A549 (cell line): ENCODE measurements at regions not wholly inside any gene's neighbourhood (a gene's known extent, or its start where the extent isn't known, plus 50 kb on each side); places are given as distances from the start of the nearest gene placed in this dataset.

ENCODE experiments used
- ATAC-seq, 2 experiments: fragments of 200-7000 bp in 1 of 2; fragments of >200 bp in 1 of 2; cut with Nextera tagmentation in 1 of 2; cut with Tn5 transposase in 1 of 2; 3 replicates each; pipeline versions ENCODE4 v1.8.0 to v1.9.1; 2018 to 2020; ENCODE audit warnings: mild to moderate bottlenecking in 1 of 2, moderate library complexity in 1 of 2
- CTCF ChIA-PET: fragments of 300-600 bp; sonication (Branson Sonifier 250); formaldehyde crosslinking; extraction: SDS; loops from one replicate; lab custom pipeline; 2021; ENCODE audit warnings: antibody characterized with exemption, inconsistent platforms; lab: Yijun Ruan, JAX
- POLR2A ChIA-PET: fragments of 350-600 bp; formaldehyde crosslinking; extraction: SDS; loops from one replicate; lab custom pipeline; 2021; ENCODE audit warnings: antibody characterized with exemption, inconsistent platforms; lab: Yijun Ruan, JAX
- DNase-seq, 2 experiments: peaks; one replicate each; pipeline versions ENCODE4 v3.0.0 to v3.0.0-alpha.2; 2011 to 2016; ENCODE audit warnings: low read depth in 1 of 2, low spot score in 1 of 2
- FAIRE-seq: peaks from 2 replicates; lab custom pipeline; 2011; peaks lifted over from hg19 to GRCh38; lab: Jason Lieb, UNC
- H3K27ac ChIP-seq, 2 experiments: fragments of >200 bp; sonication (Bioruptor Twin); formaldehyde crosslinking; 3 replicates each; pipeline ENCODE4 v1.5.1; 2016 to 2017
- H3K4me1 ChIP-seq: fragments of >200 bp; sonication (Bioruptor Twin); formaldehyde crosslinking; 3 replicates; pipeline ENCODE4 v1.6.1; 2016
- H3K4me2 ChIP-seq: fragments of >200 bp; sonication (Bioruptor Twin); formaldehyde crosslinking; 3 replicates; pipeline ENCODE4 v1.6.1; 2016
- H3K4me3 ChIP-seq: fragments of >200 bp; sonication (Bioruptor Twin); formaldehyde crosslinking; 3 replicates; pipeline ENCODE4 v1.5.1; 2016
- H3K9me3 ChIP-seq: fragments of >200 bp; sonication (Bioruptor Twin); formaldehyde crosslinking; 3 replicates; pipeline ENCODE4 v1.6.1; 2016
- CBX2 ChIP-seq: fragments of 200-600 bp; sonication (generic); IDR thresholded peaks from 2 replicates; pipeline ENCODE4 v1.6.1; 2016; ENCODE audit warnings: low read depth, mild to moderate bottlenecking, borderline replicate concordance
- CBX8 ChIP-seq: fragments of 200-600 bp; sonication (generic); IDR thresholded peaks from 2 replicates; pipeline ENCODE4 v1.6.1; 2016
- CEBPB ChIP-seq, 2 experiments: fragments of >200 bp in 1 of 2; sonication (Bioruptor Twin) in 1 of 2; formaldehyde crosslinking in 1 of 2; IDR thresholded peaks; 2 replicates each; pipeline ENCODE4 v1.6.1; 2012 to 2016
- EHF ChIP-seq: fragments of 250-450 bp; sonication (Bioruptor Pico); IDR thresholded peaks from 2 replicates; pipeline ENCODE4 v1.5.0; 2020; ENCODE audit warnings: mild to moderate bottlenecking
- EHMT2 ChIP-seq: fragments of 200-600 bp; sonication (generic); IDR thresholded peaks from 2 replicates; pipeline ENCODE4 v1.6.1; 2016; ENCODE audit warnings: antibody characterized with exemption, low read depth, mild to moderate bottlenecking, moderate library complexity
- FOSB ChIP-seq: fragments of 250-450 bp; sonication (Bioruptor Pico); IDR thresholded peaks from 2 replicates; pipeline ENCODE4 v1.5.0; 2020; ENCODE audit warnings: mild to moderate bottlenecking, moderate library complexity
- FOSL2 ChIP-seq, 2 experiments: fragments of 450-650 bp in 1 of 2; fragments of >200 bp in 1 of 2; sonication (Bioruptor Twin) in 1 of 2; formaldehyde crosslinking; IDR thresholded peaks; 2 replicates each; pipeline versions ENCODE4 v1.5.0 to v1.6.1; 2016 to 2020; ENCODE audit warnings: mild to moderate bottlenecking in 1 of 2, moderate library complexity in 1 of 2
- FOXS1 ChIP-seq: fragments of 250-450 bp; sonication (Bioruptor Pico); IDR thresholded peaks from 2 replicates; pipeline ENCODE4 v1.5.0; 2020; ENCODE audit warnings: mild to moderate bottlenecking, moderate library complexity
- HOXB13 ChIP-seq: fragments of 250-450 bp; sonication (Bioruptor Pico); IDR thresholded peaks from 2 replicates; pipeline ENCODE4 v1.5.0; 2020; ENCODE audit warnings: low read depth, mild to moderate bottlenecking, moderate library complexity
- KDM1A ChIP-seq: fragments of 200-600 bp; sonication (generic); IDR thresholded peaks from 2 replicates; pipeline ENCODE4 v1.6.1; 2016; ENCODE audit warnings: low read depth, mild to moderate bottlenecking
- KDM5A ChIP-seq: fragments of 200-600 bp; sonication (generic); IDR thresholded peaks from 2 replicates; pipeline ENCODE4 v1.6.1; 2016; ENCODE audit warnings: antibody characterized with exemption, mild to moderate bottlenecking
- MAZ ChIP-seq: fragments of 150-350 bp; IDR thresholded peaks from 2 replicates; pipeline ENCODE4 v1.6.1; 2014; ENCODE audit warnings: antibody characterized with exemption, low read depth, low read length, borderline replicate concordance
- MYC ChIP-seq: IDR thresholded peaks from 2 replicates; pipeline ENCODE4 v1.6.1; 2012; ENCODE audit warnings: mild to moderate bottlenecking, inconsistent platforms, low read length, improper control_type of control experiment, borderline replicate concordance
- NPAS2 ChIP-seq: fragments of 250-450 bp; sonication (Bioruptor Pico); IDR thresholded peaks from 2 replicates; pipeline ENCODE4 v1.8.0; 2022; ENCODE audit warnings: mild to moderate bottlenecking, moderate library complexity, borderline replicate concordance
- PHF8 ChIP-seq: fragments of 200-600 bp; sonication (generic); IDR thresholded peaks from 2 replicates; pipeline ENCODE4 v1.6.1; 2016; ENCODE audit warnings: low read depth, mild to moderate bottlenecking, antibody characterized with exemption, moderate library complexity, borderline replicate concordance
- RAD21 ChIP-seq, 2 experiments: fragments of >200 bp in 1 of 2; sonication (Bioruptor Twin) in 1 of 2; formaldehyde crosslinking in 1 of 2; IDR thresholded peaks in 1 of 2; conservative IDR thresholded peaks in 1 of 2; 2 replicates in 1 of 2; 3 replicates in 1 of 2; pipeline ENCODE4 v1.6.1; 2012 to 2018; ENCODE audit warnings: inconsistent platforms in 1 of 2
- SMC3 ChIP-seq: fragments of >200 bp; sonication (Bioruptor Twin); formaldehyde crosslinking; IDR thresholded peaks from 3 replicates; pipeline ENCODE4 v1.6.1; 2018; ENCODE audit warnings: inconsistent platforms
- SREBF2 ChIP-seq: fragments of 450-650 bp; IDR thresholded peaks from 2 replicates; pipeline ENCODE4 v1.6.1; 2014; ENCODE audit warnings: mild to moderate bottlenecking, moderate library complexity
- ZC3H11A ChIP-seq: fragments of 450-650 bp; IDR thresholded peaks from 2 replicates; pipeline ENCODE4 v1.6.1; 2014; ENCODE audit warnings: antibody characterized with exemption, mild to moderate bottlenecking
- ZSCAN20 ChIP-seq: fragments of 250-450 bp; sonication (Bioruptor Pico); IDR thresholded peaks from 2 replicates; pipeline ENCODE4 v1.8.0; 2022; ENCODE audit warnings: mild to moderate bottlenecking, moderate library complexity
- WGBS: methylation state at CpG from one replicate; pipeline ENCODE4 v1.1.6; 2017; ENCODE audit errors: missing lambda C conversion rate; 5-methylcytosine and 5-hydroxymethylcytosine counted together
- TF ChIP-seq, protein P1 (sequence below): fragments of 200-600 bp; sonication (generic); IDR thresholded peaks from 2 replicates; pipeline ENCODE4 v1.6.1; 2016; ENCODE audit warnings: antibody characterized with exemption, mild to moderate bottlenecking, moderate library complexity
- TF ChIP-seq, protein P2 (sequence below): fragments of 250-450 bp; sonication (Bioruptor Pico); IDR thresholded peaks from 2 replicates; pipeline ENCODE4 v1.5.0; 2020; ENCODE audit warnings: low read depth, mild to moderate bottlenecking, moderate library complexity
- TF ChIP-seq, protein P3 (sequence below): fragments of >200 bp; sonication (Bioruptor Twin); formaldehyde crosslinking; IDR thresholded peaks from 3 replicates; pipeline ENCODE4 v1.5.1; 2016
- TF ChIP-seq, protein P4 (sequence below): IDR thresholded peaks from 2 replicates; pipeline ENCODE4 v1.6.1; 2012; ENCODE audit warnings: low read depth, borderline replicate concordance
- TF ChIP-seq, protein P5 (sequence below): fragments of >200 bp; sonication (Bioruptor Twin); formaldehyde crosslinking; IDR thresholded peaks from 2 replicates; pipeline ENCODE4 v1.6.1; 2016
- TF ChIP-seq, protein P6 (sequence below): IDR thresholded peaks from 2 replicates; pipeline ENCODE4 v1.6.1; 2012
- TF ChIP-seq, protein P7 (sequence below): fragments of 250-450 bp; sonication (Bioruptor Pico); IDR thresholded peaks from 2 replicates; pipeline ENCODE4 v1.5.0; 2021; ENCODE audit warnings: mild to moderate bottlenecking, moderate library complexity, borderline replicate concordance

DNA sequence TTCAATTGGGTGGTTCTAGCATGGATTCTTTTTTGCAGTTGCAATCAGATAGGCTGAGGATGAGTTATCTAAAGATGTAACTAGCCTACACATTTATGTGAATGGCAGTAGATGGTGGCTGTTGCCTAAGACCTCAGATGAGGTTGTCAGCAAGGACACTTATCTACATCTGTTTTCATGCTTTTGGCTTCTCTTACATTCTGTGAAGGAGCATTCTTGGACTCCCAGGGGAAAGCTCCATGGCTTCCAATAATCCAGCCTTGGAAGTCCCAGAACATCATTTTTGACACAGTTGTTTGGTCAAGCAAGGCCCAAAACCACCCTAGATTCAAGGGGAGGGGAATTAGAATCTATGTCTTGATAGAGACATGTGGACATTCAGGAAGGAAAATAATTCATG, 332.2 kb upstream of the RBMS3 start:
- no peak for FAIRE-seq
- DNase-seq: no peak
- Histone ChIP-seq H3K9me3 (no peaks in the 10 kb centered on the region), H3K4me2 (no peak overlapping the region), H3K4me1 (peaks cover 3% of the 10 kb centered on the region; the same call in 1 of the 3 replicates), H3K27ac (no peak overlapping the region), H3K4me3 (no peak overlapping the region)
- POLR2A ChIA-PET: no interaction called here
- TF ChIP-seq CBX8 (no peak), FOSL2 (IDR thresholded peaks at IDR 0.05) (no peak), FOSL2 (CRISPR knock-in tag; IDR thresholded peaks at IDR 0.05) (no peak), CBX2 (no peak), SREBF2 (no peak), CEBPB (IDR thresholded peaks at IDR 0.05) (no peak), KDM5A (no peak), EHF (CRISPR knock-in tag) (no peak), ZSCAN20 (no peak), SMC3 (no peak), PHF8 (no peak)
- TF ChIP-seq, protein P1, sequence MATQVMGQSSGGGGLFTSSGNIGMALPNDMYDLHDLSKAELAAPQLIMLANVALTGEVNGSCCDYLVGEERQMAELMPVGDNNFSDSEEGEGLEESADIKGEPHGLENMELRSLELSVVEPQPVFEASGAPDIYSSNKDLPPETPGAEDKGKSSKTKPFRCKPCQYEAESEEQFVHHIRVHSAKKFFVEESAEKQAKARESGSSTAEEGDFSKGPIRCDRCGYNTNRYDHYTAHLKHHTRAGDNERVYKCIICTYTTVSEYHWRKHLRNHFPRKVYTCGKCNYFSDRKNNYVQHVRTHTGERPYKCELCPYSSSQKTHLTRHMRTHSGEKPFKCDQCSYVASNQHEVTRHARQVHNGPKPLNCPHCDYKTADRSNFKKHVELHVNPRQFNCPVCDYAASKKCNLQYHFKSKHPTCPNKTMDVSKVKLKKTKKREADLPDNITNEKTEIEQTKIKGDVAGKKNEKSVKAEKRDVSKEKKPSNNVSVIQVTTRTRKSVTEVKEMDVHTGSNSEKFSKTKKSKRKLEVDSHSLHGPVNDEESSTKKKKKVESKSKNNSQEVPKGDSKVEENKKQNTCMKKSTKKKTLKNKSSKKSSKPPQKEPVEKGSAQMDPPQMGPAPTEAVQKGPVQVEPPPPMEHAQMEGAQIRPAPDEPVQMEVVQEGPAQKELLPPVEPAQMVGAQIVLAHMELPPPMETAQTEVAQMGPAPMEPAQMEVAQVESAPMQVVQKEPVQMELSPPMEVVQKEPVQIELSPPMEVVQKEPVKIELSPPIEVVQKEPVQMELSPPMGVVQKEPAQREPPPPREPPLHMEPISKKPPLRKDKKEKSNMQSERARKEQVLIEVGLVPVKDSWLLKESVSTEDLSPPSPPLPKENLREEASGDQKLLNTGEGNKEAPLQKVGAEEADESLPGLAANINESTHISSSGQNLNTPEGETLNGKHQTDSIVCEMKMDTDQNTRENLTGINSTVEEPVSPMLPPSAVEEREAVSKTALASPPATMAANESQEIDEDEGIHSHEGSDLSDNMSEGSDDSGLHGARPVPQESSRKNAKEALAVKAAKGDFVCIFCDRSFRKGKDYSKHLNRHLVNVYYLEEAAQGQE: no peak
- TF ChIP-seq, protein P2, sequence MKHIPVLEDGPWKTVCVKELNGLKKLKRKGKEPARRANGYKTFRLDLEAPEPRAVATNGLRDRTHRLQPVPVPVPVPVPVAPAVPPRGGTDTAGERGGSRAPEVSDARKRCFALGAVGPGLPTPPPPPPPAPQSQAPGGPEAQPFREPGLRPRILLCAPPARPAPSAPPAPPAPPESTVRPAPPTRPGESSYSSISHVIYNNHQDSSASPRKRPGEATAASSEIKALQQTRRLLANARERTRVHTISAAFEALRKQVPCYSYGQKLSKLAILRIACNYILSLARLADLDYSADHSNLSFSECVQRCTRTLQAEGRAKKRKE (CRISPR knock-in tag): no peak
- TF ChIP-seq, protein P3, sequence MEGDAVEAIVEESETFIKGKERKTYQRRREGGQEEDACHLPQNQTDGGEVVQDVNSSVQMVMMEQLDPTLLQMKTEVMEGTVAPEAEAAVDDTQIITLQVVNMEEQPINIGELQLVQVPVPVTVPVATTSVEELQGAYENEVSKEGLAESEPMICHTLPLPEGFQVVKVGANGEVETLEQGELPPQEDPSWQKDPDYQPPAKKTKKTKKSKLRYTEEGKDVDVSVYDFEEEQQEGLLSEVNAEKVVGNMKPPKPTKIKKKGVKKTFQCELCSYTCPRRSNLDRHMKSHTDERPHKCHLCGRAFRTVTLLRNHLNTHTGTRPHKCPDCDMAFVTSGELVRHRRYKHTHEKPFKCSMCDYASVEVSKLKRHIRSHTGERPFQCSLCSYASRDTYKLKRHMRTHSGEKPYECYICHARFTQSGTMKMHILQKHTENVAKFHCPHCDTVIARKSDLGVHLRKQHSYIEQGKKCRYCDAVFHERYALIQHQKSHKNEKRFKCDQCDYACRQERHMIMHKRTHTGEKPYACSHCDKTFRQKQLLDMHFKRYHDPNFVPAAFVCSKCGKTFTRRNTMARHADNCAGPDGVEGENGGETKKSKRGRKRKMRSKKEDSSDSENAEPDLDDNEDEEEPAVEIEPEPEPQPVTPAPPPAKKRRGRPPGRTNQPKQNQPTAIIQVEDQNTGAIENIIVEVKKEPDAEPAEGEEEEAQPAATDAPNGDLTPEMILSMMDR: no peak
- no peak for ATAC-seq
- CTCF ChIA-PET: no interaction called here

DNA sequence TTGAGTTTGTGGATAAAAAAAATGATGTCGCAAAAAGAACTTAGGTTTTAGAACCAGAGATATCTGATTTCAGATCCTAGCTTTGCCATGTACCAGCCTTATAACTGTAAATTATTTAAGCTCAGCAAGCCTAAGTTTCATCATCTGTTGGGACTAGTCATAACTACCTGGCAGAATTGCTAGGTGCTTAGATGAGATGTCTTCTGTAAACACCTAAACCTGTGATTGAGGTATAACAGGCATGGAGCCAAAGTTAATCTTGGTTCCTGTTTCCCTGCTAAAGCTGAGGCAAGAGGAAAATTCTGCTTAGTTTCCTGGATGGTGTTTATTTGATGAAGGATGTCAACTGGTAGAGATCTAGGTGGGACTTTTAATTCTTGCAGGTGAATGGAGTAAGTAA, 331.3 kb upstream of the RBMS3 start:
- no peak overlapping the region for H3K4me2 ChIP-seq
- no peak for FAIRE-seq
- no peak overlapping the region for H3K4me3 ChIP-seq
- no peak for DNase-seq
- no peak for TF ChIP-seq EHF (CRISPR knock-in tag)
- TF ChIP-seq, protein P4, sequence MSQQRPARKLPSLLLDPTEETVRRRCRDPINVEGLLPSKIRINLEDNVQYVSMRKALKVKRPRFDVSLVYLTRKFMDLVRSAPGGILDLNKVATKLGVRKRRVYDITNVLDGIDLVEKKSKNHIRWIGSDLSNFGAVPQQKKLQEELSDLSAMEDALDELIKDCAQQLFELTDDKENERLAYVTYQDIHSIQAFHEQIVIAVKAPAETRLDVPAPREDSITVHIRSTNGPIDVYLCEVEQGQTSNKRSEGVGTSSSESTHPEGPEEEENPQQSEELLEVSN: no peak
- TF ChIP-seq, protein P5, sequence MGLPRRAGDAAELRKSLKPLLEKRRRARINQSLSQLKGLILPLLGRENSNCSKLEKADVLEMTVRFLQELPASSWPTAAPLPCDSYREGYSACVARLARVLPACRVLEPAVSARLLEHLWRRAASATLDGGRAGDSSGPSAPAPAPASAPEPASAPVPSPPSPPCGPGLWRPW: no peak
- no peak for TF ChIP-seq EHMT2
- no peak for TF ChIP-seq HOXB13 (CRISPR knock-in tag)
- TF ChIP-seq SREBF2: no peak
- no peak for TF ChIP-seq FOSB (CRISPR knock-in tag)
- no peak for TF ChIP-seq RAD21 (conservative IDR thresholded peaks at IDR 0.05 in 1 of 2, IDR thresholded peaks at IDR 0.05 in 1 of 2)
- TF ChIP-seq, protein P6, sequence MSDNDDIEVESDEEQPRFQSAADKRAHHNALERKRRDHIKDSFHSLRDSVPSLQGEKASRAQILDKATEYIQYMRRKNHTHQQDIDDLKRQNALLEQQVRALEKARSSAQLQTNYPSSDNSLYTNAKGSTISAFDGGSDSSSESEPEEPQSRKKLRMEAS: no peak
- no peak for TF ChIP-seq PHF8
- TF ChIP-seq ZSCAN20: no peak
- TF ChIP-seq, protein P2 (CRISPR knock-in tag): no peak
- no peak for TF ChIP-seq NPAS2 (CRISPR knock-in tag)
- TF ChIP-seq SMC3: no peak
- TF ChIP-seq KDM1A: no peak
- TF ChIP-seq ZC3H11A: no peak
- TF ChIP-seq MAZ: no peak
- TF ChIP-seq, protein P7, sequence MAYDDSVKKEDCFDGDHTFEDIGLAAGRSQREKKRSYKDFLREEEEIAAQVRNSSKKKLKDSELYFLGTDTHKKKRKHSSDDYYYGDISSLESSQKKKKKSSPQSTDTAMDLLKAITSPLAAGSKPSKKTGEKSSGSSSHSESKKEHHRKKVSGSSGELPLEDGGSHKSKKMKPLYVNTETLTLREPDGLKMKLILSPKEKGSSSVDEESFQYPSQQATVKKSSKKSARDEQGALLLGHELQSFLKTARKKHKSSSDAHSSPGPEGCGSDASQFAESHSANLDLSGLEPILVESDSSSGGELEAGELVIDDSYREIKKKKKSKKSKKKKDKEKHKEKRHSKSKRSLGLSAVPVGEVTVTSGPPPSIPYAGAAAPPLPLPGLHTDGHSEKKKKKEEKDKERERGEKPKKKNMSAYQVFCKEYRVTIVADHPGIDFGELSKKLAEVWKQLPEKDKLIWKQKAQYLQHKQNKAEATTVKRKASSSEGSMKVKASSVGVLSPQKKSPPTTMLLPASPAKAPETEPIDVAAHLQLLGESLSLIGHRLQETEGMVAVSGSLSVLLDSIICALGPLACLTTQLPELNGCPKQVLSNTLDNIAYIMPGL: no peak
- no peak for TF ChIP-seq MYC
- TF ChIP-seq FOXS1: no peak
- H3K27ac ChIP-seq: no peak overlapping the region
- peaks cover 3% of the 10 kb centered on the region; the same call in 1 of the 3 replicates for H3K4me1 ChIP-seq
- no peak for ATAC-seq
- no peaks in the 10 kb centered on the region for H3K9me3 ChIP-seq
- POLR2A ChIA-PET: no interaction called here
- 96% methylated on average over 1 of the region's 1 CpG for WGBS
- CTCF ChIA-PET: no interaction called here
